Spinal cord (tissue), 9 donors: ENCODE measurements at regions not wholly inside any gene's neighbourhood (a gene's known extent, or its start where the extent isn't known, plus 50 kb on each side); places are given as distances from the start of the nearest gene placed in this dataset.

Experiments
- DNase-seq, 6 donors: peaks; one replicate each; pipeline versions ENCODE4 v3.0.0 to v3.0.0-alpha.2; 2013 to 2015; ENCODE audit warnings: low spot score in 6 of 6, low read depth in 4 of 6
- H3K27ac ChIP-seq: one replicate; pipeline ENCODE4 v1.5.1; 2013; ENCODE audit warnings: low read depth, low read length, control low read depth
- H3K27me3 ChIP-seq: one replicate; pipeline ENCODE4 v1.6.1; 2013; ENCODE audit warnings: low read length; ENCODE audit not compliant: control insufficient read depth, insufficient read depth
- H3K36me3 ChIP-seq: one replicate; pipeline ENCODE4 v1.6.1; 2013; ENCODE audit warnings: low read length; ENCODE audit not compliant: control insufficient read depth, insufficient read depth
- H3K4me1 ChIP-seq: one replicate; pipeline ENCODE4 v1.6.1; 2013; ENCODE audit warnings: low read length; ENCODE audit not compliant: control insufficient read depth, insufficient read depth
- H3K4me3 ChIP-seq: one replicate; pipeline ENCODE4 v1.5.1; 2013; ENCODE audit warnings: low read depth, low read length, control low read depth
- H3K9me3 ChIP-seq: one replicate; pipeline ENCODE4 v1.6.1; 2013; ENCODE audit warnings: low read length; ENCODE audit not compliant: control insufficient read depth, insufficient read depth
- WGBS: methylation state at CpG from one replicate; pipeline ENCODE4 v1.1.5; 2013; ENCODE audit warnings: missing lambda C conversion rate; ENCODE audit not compliant: insufficient coverage; 5-methylcytosine and 5-hydroxymethylcytosine counted together
- donor health status: healthy.

DNA sequence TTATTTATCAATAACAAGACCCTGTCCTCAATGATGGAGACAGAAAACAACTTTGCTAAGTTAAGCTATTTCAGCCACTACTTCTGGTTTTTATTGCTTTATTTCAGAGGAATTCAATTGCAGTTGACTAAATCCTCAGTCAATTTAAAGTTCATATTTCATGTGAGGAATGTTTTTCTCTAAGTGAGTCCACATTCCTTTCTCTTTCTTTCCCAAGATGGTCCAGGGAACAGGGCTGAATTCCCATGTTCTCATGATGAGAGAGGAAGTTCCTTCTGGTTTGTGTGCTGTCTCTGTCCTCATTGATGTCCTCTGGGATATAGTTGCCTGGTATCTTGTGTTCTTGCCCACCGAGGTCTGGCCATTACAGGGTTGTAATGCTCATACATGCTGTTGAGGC lies 117.2 kb downstream of the SLIT2 start:
- H3K4me3 ChIP-seq: no peak overlapping the region
- no peaks in the 10 kb centered on the region for H3K4me1 ChIP-seq
- H3K27ac ChIP-seq: no peak overlapping the region
- no peaks in the 10 kb centered on the region for H3K27me3 ChIP-seq
- H3K36me3 ChIP-seq: no peaks in the 10 kb centered on the region
- 86% methylated on average over 1 of the region's 1 CpG for WGBS
- no peak for DNase-seq
- no peaks in the 10 kb centered on the region for H3K9me3 ChIP-seq

DNA sequence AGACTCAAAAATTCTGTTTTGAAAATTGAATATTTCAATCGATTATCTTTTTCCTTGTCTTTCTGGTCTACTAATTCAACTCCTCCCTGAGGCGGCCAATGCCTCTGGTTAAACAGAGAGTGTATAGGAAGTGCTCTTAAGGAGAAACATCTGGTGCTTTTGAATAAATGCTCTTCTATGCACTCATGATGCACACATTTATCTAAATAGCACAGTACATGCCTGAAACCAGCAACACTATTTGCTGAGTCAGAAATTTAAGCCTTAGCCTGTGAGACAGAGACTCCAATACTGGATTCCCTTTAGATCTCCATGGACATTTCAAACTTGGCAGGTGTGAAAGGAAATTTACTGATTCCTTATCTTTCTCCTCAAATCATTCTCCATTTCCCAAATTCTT lies 118.6 kb downstream of the SLIT2 start:
- no CpG with 5 or more reads among the region's 2 CpGs for WGBS
- Histone ChIP-seq H3K4me3 (no peak overlapping the region), H3K36me3 (no peaks in the 10 kb centered on the region), H3K27me3 (no peaks in the 10 kb centered on the region), H3K27ac (no peak overlapping the region), H3K4me1 (no peaks in the 10 kb centered on the region), H3K9me3 (no peaks in the 10 kb centered on the region)
- DNase-seq: no peak

DNA sequence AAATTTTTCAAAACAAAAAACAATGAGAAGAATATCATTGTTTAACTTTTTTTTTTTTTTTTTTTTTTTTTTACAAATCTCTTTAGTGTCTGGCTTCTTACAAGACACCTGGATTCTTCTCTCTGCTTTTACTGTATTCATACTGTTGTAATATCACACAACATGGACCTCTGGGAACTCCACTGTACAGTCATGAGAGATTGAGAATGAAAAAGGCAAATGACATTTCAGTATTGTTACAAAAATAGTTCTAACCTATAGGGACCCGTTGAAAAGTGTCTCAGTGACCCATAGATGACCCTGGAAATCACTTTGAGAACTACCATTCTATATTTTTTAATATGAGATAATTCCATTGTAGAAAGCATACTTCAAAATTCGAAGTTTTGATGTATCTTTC lies 124.4 kb downstream of the SLIT2 start:
- no peak for DNase-seq
- no peak overlapping the region for H3K27ac ChIP-seq
- H3K4me3 ChIP-seq: no peak overlapping the region
- no peaks in the 10 kb centered on the region for H3K27me3 ChIP-seq
- H3K9me3 ChIP-seq: no peaks in the 10 kb centered on the region
- WGBS: no CpG with 5 or more reads among the region's 2 CpGs
- H3K4me1 ChIP-seq: no peaks in the 10 kb centered on the region
- H3K36me3 ChIP-seq: no peaks in the 10 kb centered on the region

DNA sequence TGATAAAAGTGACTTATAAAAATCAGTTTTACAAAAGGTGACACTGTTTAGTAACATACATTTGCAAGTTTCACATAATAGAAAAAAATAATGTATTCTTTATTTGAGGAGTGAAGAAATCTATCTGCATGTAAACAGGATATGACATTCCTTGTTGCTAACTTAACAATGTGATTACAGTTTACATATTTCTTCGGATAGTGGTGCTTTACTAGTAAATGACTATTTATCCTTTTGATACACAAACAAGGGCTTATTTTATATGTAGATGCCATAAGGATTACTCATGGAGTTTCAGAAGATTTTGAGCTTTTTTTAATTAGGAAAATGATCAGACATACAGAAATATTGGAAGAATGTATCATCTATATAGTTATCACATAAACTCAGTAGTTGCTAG lies 126.5 kb downstream of the SLIT2 start:
- Histone ChIP-seq H3K9me3 (no peaks in the 10 kb centered on the region), H3K36me3 (no peaks in the 10 kb centered on the region), H3K27me3 (no peaks in the 10 kb centered on the region), H3K4me1 (no peaks in the 10 kb centered on the region), H3K4me3 (no peak overlapping the region), H3K27ac (no peak overlapping the region)
- no peak for DNase-seq
- WGBS: no CpG with 5 or more reads among the region's 1 CpG

DNA sequence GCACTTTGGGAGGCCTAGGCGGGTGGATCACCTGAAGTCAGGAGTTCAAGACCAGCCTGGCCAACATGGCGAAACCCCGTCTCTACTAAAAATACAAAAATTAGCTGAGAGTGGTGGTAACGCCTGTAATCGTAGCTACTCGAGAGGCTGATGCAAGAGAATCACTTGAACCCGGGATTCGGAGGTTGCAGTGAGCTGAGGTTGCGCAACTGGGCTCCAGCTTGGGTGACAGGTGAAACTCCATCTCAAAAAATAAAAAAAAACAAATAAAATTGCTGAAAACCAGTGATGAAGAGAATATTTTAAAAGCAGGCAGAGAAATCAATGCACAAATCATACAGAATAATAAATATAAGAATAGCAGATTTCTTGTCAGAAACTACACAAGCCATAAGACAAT lies 129.3 kb downstream of the SLIT2 start:
- WGBS: 93% methylated on average over 3 of the region's 9 CpGs
- no peaks in the 10 kb centered on the region for H3K9me3 ChIP-seq
- no peak for DNase-seq
- H3K4me3 ChIP-seq: no peak overlapping the region
- H3K36me3 ChIP-seq: no peaks in the 10 kb centered on the region
- no peaks in the 10 kb centered on the region for H3K27me3 ChIP-seq
- no peak overlapping the region for H3K27ac ChIP-seq
- H3K4me1 ChIP-seq: no peaks in the 10 kb centered on the region

DNA sequence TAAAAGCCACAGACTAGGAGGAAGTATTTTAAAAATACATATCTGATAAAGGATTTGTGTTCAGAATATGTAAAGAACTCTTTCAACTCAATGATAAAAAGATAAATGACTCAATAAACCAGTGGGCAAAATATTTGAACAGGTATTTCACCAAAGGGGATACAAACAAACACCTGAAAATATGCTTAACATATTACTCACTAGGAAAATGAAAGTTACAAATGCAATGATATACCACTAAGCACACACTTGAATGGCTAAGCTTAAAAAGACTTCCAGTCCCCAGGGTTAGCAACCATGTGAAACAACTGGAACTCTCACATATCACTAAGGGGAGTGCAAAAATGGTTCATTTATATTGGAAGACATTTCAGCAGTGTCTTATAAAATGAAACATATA lies 131.6 kb downstream of the SLIT2 start:
- H3K27ac ChIP-seq: no peak overlapping the region
- no peaks in the 10 kb centered on the region for H3K27me3 ChIP-seq
- H3K36me3 ChIP-seq: no peaks in the 10 kb centered on the region
- DNase-seq: no peak
- no peak overlapping the region for H3K4me3 ChIP-seq
- H3K4me1 ChIP-seq: no peaks in the 10 kb centered on the region
- no peaks in the 10 kb centered on the region for H3K9me3 ChIP-seq

DNA sequence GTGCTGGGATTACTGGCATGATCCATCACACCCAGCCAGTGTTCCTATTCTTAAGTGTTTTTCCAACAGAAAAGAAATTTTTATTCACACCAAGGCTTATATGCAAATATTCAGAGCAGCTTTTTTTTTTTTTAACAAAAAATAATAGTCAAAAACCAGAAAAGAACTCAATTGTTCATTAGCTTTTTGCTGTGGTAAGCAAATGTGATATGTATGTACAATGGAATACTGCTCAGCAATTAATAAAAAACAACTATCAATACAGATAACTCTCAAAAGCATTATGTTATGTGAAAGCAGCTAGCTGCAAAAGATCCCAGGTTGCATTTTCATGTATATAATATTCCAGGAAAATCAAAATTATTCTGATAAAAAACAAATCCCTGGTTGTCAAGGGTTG lies 132.3 kb downstream of the SLIT2 start:
- Histone ChIP-seq H3K36me3 (no peaks in the 10 kb centered on the region), H3K27ac (no peak overlapping the region), H3K9me3 (no peaks in the 10 kb centered on the region), H3K27me3 (no peaks in the 10 kb centered on the region), H3K4me3 (no peak overlapping the region), H3K4me1 (no peaks in the 10 kb centered on the region)
- no peak for DNase-seq

DNA sequence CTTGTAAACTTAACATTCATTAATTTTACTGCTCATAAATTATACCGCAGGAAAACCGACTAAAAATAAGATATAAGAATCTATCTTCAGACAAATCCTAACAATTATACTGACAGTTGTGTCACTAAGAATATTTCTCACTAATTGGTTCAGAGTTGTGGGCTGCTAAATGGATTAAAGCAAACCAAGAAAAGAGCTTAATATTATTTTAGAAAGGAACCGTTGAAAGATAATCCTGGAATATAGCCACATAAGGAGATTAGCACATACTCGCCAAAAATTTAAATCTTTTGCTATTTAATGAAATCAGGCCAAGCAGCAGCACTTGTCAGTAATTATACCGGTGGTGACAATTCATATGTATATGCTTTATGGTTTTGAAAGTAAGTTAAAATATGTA lies 132.8 kb downstream of the SLIT2 start:
- DNase-seq: no peak
- Histone ChIP-seq H3K27me3 (no peaks in the 10 kb centered on the region), H3K36me3 (no peaks in the 10 kb centered on the region), H3K4me1 (no peaks in the 10 kb centered on the region), H3K4me3 (no peak overlapping the region), H3K27ac (no peak overlapping the region), H3K9me3 (no peaks in the 10 kb centered on the region)
- WGBS: 80% methylated on average over 1 of the region's 5 CpGs

DNA sequence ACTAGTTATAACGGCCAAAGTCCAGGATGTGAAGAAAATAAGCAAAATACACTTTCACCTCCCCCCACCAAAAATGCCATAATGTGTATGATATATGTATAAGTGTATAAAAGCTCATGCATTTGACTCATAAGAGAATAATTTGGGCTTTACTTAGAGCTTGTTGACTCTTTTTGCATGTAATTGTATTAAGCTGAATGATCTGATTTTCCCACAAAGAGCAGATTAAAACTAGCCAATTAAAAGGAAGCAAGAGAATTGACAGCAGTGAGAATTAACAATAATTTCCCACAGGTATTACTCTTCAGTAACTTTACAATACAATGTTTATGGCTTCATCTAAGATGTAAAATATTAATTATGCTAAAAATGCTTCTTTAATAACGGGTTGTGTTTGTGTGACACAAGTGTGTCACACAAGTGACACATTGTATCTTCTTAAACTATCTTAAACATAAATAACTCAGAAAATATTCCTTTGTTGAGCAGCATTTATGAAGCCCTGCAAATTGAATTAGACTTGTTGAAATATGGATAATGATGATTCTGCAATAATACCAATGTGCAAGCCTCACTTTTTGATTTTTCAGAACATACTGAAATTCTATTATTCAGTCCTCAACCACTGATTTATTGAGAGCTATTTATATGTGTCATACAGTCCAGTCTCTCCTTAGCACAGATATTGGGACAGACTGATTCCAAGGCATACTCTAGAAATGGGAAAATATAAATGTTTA lies 134.5 kb downstream of the SLIT2 start:
- DNase-seq: no peak
- no peak overlapping the region for H3K4me3 ChIP-seq
- no peaks in the 10 kb centered on the region for H3K27me3 ChIP-seq
- H3K27ac ChIP-seq: no peak overlapping the region
- H3K36me3 ChIP-seq: no peaks in the 10 kb centered on the region
- no peaks in the 10 kb centered on the region for H3K4me1 ChIP-seq
- H3K9me3 ChIP-seq: no peaks in the 10 kb centered on the region
- no CpG with 5 or more reads among the region's 2 CpGs for WGBS

DNA sequence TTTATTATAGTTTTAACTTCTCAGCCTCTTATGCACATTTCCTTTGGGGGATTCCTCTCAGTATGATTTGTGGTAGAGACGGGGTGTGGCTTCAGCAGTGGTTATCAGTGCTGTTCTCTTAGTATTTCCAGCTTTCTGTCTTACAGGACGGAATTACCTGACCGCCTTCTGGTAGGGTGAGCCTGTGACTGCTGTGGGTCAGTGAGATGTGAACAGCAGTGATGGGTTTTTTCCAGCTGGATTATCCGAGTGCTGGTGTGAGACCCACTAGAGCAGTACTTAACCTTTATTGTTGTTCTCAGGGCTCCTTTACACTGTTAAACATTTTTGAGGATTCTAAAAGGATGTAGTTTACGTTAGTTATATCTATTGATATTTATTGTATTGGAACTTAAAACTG lies 135.2 kb downstream of the SLIT2 start:
- Histone ChIP-seq H3K4me1 (no peaks in the 10 kb centered on the region), H3K9me3 (no peaks in the 10 kb centered on the region), H3K27me3 (no peaks in the 10 kb centered on the region), H3K4me3 (no peak overlapping the region), H3K36me3 (no peaks in the 10 kb centered on the region), H3K27ac (no peak overlapping the region)
- DNase-seq: peak in 1 of 6 donors; percentile 28
- 100% methylated on average over 2 of the region's 5 CpGs for WGBS
